NT2/D1 (cell line): ENCODE measurements at regions not wholly inside any gene's neighbourhood (a gene's known extent, or its start where the extent isn't known, plus 50 kb on each side); places are given as distances from the start of the nearest gene placed in this dataset.

Experiments used
- SUZ12 ChIP-seq: IDR thresholded peaks from 2 replicates; pipeline ENCODE4 v1.6.1; 2011; ENCODE audit not compliant: insufficient read length, insufficient read depth; ENCODE audit errors: extremely low read depth
- ZNF274 ChIP-seq: IDR thresholded peaks from 2 replicates; pipeline ENCODE4 v1.6.1; 2011; ENCODE audit warnings: mild to moderate bottlenecking, low read depth, low read length

- no peak for TF ChIP-seq SUZ12
- no peak for TF ChIP-seq ZNF274
These were observed 135.1 kb downstream of the ZIC1 start for GRCh38 chr3:147544290-147544689.
